CD4-positive, alpha-beta T cell treated with Interleukin-4 for 4 hours (primary cell): ENCODE measurements at regions not wholly inside any gene's neighbourhood (a gene's known extent, or its start where the extent isn't known, plus 50 kb on each side); places are given as distances from the start of the nearest gene placed in this dataset.

Experiments
- DNase-seq: peaks from one replicate; pipeline ENCODE4 v3.0.0-alpha.2; 2020

- no peak for DNase-seq
Measured at GRCh38 chr12:105721051-105721825, 390.7 kb downstream of the C12orf75 start.

- DNase-seq: no peak
Measured at GRCh38 chr12:105721891-105722290, 391.4 kb downstream of the C12orf75 start.

- no peak for DNase-seq
Measured at GRCh38 chr12:105723066-105723465, 392.6 kb downstream of the C12orf75 start.

GRCh38 chr12:105723494-105723893 is 393.0 kb downstream of the C12orf75 start:
- DNase-seq: no peak

GRCh38 chr12:105724641-105725040 is 394.1 kb downstream of the C12orf75 start:
- no peak for DNase-seq

GRCh38 chr12:105725054-105725453 is 394.6 kb downstream of the C12orf75 start:
- DNase-seq: no peak

- no peak for DNase-seq
Measured at GRCh38 chr12:105729181-105729771, 398.8 kb downstream of the C12orf75 start.

GRCh38 chr12:105729926-105730325 is 399.4 kb downstream of the C12orf75 start:
- DNase-seq: no peak

- DNase-seq: no peak
Measured at GRCh38 chr12:105733579-105733978, 403.1 kb downstream of the C12orf75 start.

- DNase-seq: no peak
Measured at GRCh38 chr12:105736498-105736897, 402.3 kb downstream of the NUAK1 start.

GRCh38 chr12:105738051-105738450 is 400.7 kb downstream of the NUAK1 start:
- DNase-seq: no peak

GRCh38 chr12:105740369-105740768 is 398.4 kb downstream of the NUAK1 start:
- DNase-seq: no peak

GRCh38 chr12:105740970-105741725 is 397.6 kb downstream of the NUAK1 start:
- no peak for DNase-seq

GRCh38 chr12:105741786-105742566 is 396.8 kb downstream of the NUAK1 start:
- DNase-seq: no peak

GRCh38 chr12:105742567-105742874 is 396.2 kb downstream of the NUAK1 start:
- no peak for DNase-seq

- DNase-seq: no peak
Measured at GRCh38 chr12:105744371-105745058, 394.2 kb downstream of the NUAK1 start.

GRCh38 chr12:105745811-105746210 is 392.9 kb downstream of the NUAK1 start:
- no peak for DNase-seq

- DNase-seq: no peak
Measured at GRCh38 chr12:105748806-105749600, 389.8 kb downstream of the NUAK1 start.

- no peak for DNase-seq
Measured at GRCh38 chr12:105750096-105750495, 388.7 kb downstream of the NUAK1 start.

- DNase-seq: no peak
Measured at GRCh38 chr12:105754313-105754712, 384.4 kb downstream of the NUAK1 start.

- no peak for DNase-seq
Measured at GRCh38 chr12:105756961-105757360, 381.8 kb downstream of the NUAK1 start.

GRCh38 chr12:105759149-105759548 is 379.6 kb downstream of the NUAK1 start:
- no peak for DNase-seq
